HEK293 (cell line): ENCODE measurements at regions not wholly inside any gene's neighbourhood (a gene's known extent, or its start where the extent isn't known, plus 50 kb on each side); places are given as distances from the start of the nearest gene placed in this dataset.

Experiments
- CTCF ChIA-PET: fragments of 350-600 bp; formaldehyde crosslinking; extraction: SDS; loops from one replicate; lab custom pipeline; 2021; ENCODE audit warnings: antibody characterized with exemption; lab: Yijun Ruan, JAX
- POLR2A ChIA-PET: fragments of 300-600 bp; formaldehyde crosslinking; extraction: SDS; loops from one replicate; lab custom pipeline; 2020; ENCODE audit warnings: antibody characterized with exemption, inconsistent platforms; lab: Yijun Ruan, JAX
- H3K27ac ChIP-seq: fragments of 200-500 bp; sonication (Bioruptor generic); 2 replicates; pipeline ENCODE4 v1.5.1; 2014; ENCODE audit warnings: low read depth, low read length, control low read depth, inconsistent platforms; ENCODE audit errors: extremely low read depth
- H3K36me3 ChIP-seq, 2 experiments: fragments of 200-500 bp in 1 of 2; sonication (Bioruptor generic) in 1 of 2; 1 replicate in 1 of 2; 2 replicates in 1 of 2; pipeline ENCODE4 v1.5.1; 2014 to 2017; ENCODE audit warnings: inconsistent platforms in 2 of 2, low read length in 2 of 2; ENCODE audit not compliant: control insufficient read depth in 2 of 2, insufficient read depth in 1 of 2
- H3K4me1 ChIP-seq: fragments of 200-500 bp; sonication (Bioruptor generic); 2 replicates; pipeline ENCODE4 v1.5.1; 2014; ENCODE audit warnings: mild to moderate bottlenecking, low read length, inconsistent platforms; ENCODE audit not compliant: control insufficient read depth, insufficient read depth
- H3K4me3 ChIP-seq: 2 replicates; pipeline ENCODE4 v1.5.1; 2011; ENCODE audit warnings: low read depth, mild to moderate bottlenecking, control low read depth, low read length, moderate library complexity
- H3K9me3 ChIP-seq: fragments of 200-500 bp; sonication (Bioruptor generic); 2 replicates; pipeline ENCODE4 v1.5.1; 2014; ENCODE audit warnings: low read depth, low read length, inconsistent platforms; ENCODE audit not compliant: control insufficient read depth, insufficient read depth
- KLF8 ChIP-seq: fragments of 450-650 bp; formaldehyde crosslinking; IDR thresholded peaks from 2 replicates; pipeline ENCODE4 v1.5.1; 2016; ENCODE audit warnings: missing biosample characterization, missing genetic modification characterization
- MYNN ChIP-seq: fragments of 450-650 bp; formaldehyde crosslinking; IDR thresholded peaks from 2 replicates; pipeline ENCODE4 v1.5.1; 2016; ENCODE audit warnings: missing biosample characterization, missing genetic modification characterization, borderline replicate concordance
- ZBTB20 ChIP-seq: fragments of 450-650 bp; formaldehyde crosslinking; IDR thresholded peaks from 2 replicates; pipeline ENCODE4 v1.5.1; 2016; ENCODE audit warnings: missing biosample characterization, missing genetic modification characterization
- ZBTB21 ChIP-seq: fragments of 450-650 bp; formaldehyde crosslinking; IDR thresholded peaks from 2 replicates; pipeline ENCODE4 v1.5.1; 2017; ENCODE audit warnings: missing biosample characterization, missing genetic modification characterization
- ZFP3 ChIP-seq: fragments of 450-650 bp; formaldehyde crosslinking; IDR thresholded peaks from 2 replicates; pipeline ENCODE4 v1.5.1; 2016; ENCODE audit warnings: low read depth, missing biosample characterization, missing genetic modification characterization
- ZNF16 ChIP-seq: fragments of 450-650 bp; formaldehyde crosslinking; IDR thresholded peaks from 2 replicates; pipeline ENCODE4 v1.5.1; 2016; ENCODE audit warnings: low read depth, missing biosample characterization, missing genetic modification characterization
- ZNF274 ChIP-seq, 2 experiments: fragments of 200-500 bp in 1 of 2; fragments of 450-650 bp in 1 of 2; sonication (Bioruptor generic) in 1 of 2; formaldehyde crosslinking in 1 of 2; IDR thresholded peaks; 2 replicates each; pipeline versions ENCODE4 v1.5.1 to v1.6.1; 2014 to 2016; ENCODE audit warnings: borderline replicate concordance in 1 of 2, inconsistent platforms in 1 of 2, low read length in 1 of 2, missing biosample characterization in 1 of 2, missing genetic modification characterization in 1 of 2
- ZNF302 ChIP-seq: fragments of 450-650 bp; formaldehyde crosslinking; IDR thresholded peaks from 2 replicates; pipeline ENCODE4 v1.5.1; 2016; ENCODE audit warnings: missing biosample characterization, missing genetic modification characterization, low read depth
- ZNF366 ChIP-seq: fragments of 450-650 bp; formaldehyde crosslinking; conservative IDR thresholded peaks from 2 replicates; pipeline ENCODE4 v1.5.1; 2016; ENCODE audit warnings: missing biosample characterization, missing genetic modification characterization
- ZNF394 ChIP-seq: fragments of 450-650 bp; formaldehyde crosslinking; IDR thresholded peaks from 2 replicates; pipeline ENCODE4 v1.5.1; 2016; ENCODE audit warnings: missing biosample characterization, missing genetic modification characterization, mild to moderate bottlenecking, moderate library complexity, borderline replicate concordance
- ZNF433 ChIP-seq: fragments of 450-650 bp; formaldehyde crosslinking; IDR thresholded peaks from 2 replicates; pipeline ENCODE4 v1.5.1; 2016; ENCODE audit warnings: missing biosample characterization, missing genetic modification characterization, low read depth
- ZNF529 ChIP-seq: fragments of 450-650 bp; formaldehyde crosslinking; IDR thresholded peaks from 2 replicates; pipeline ENCODE4 v1.5.1; 2017; ENCODE audit warnings: missing genetic modification characterization, missing biosample characterization; ENCODE audit not compliant: insufficient replicate concordance
- ZNF624 ChIP-seq: fragments of 450-650 bp; formaldehyde crosslinking; IDR thresholded peaks from 2 replicates; pipeline ENCODE4 v1.5.1; 2017; ENCODE audit warnings: missing biosample characterization, missing genetic modification characterization
- ZNF629 ChIP-seq: fragments of 450-650 bp; formaldehyde crosslinking; IDR thresholded peaks from 2 replicates; pipeline ENCODE4 v1.5.1; 2017; ENCODE audit warnings: missing biosample characterization, missing genetic modification characterization
- ZNF660 ChIP-seq: fragments of 450-650 bp; IDR thresholded peaks from 2 replicates; pipeline ENCODE4 v1.5.1; 2018; ENCODE audit warnings: missing biosample characterization, mild to moderate bottlenecking, missing genetic modification characterization
- TF ChIP-seq, protein P1 (sequence below): fragments of 450-650 bp; formaldehyde crosslinking; IDR thresholded peaks from 2 replicates; pipeline ENCODE4 v1.5.1; 2017; ENCODE audit warnings: missing biosample characterization, mild to moderate bottlenecking, missing genetic modification characterization, moderate library complexity

DNA sequence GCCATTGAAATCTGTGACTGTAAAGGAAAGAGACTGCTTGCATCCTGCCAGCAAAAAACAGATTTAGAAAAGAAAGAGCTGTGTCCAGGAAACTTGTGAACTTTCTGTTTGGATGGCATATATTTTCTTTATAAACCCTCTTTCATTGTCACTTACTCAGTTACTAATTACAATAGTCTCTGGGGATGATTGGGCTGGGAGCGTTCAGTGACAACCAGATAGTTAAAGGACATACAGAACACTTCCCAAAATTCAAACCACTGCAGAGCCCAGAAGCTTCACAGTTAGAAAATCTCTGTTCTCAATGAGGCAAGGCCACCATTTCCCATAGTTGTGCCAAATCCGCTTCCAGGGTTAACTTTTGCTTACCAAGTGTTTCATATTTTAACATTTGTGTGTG, 98.6 kb upstream of the TAB2 start:
- no peaks in the 10 kb centered on the region for H3K36me3 ChIP-seq
- no peaks in the 10 kb centered on the region for H3K9me3 ChIP-seq
- ChIA-PET CTCF (interaction anchor here (0.7 to 0.8 kb wide), 3 partner anchors 9 to 214 kb away, joined by 3 to 4 read pairs (median 3); no protein-coding TSS in a partner anchor), POLR2A (no interaction called here)
- no peak for TF ChIP-seq ZNF274 (IDR thresholded peaks at IDR 0.05; ENCODE audit: low read length)
- TF ChIP-seq ZNF274 (tag by site-specific recombination; IDR thresholded peaks at IDR 0.05; ENCODE audit: borderline replicate concordance) = no peak
- TF ChIP-seq ZBTB21 = no peak
- TF ChIP-seq, protein P1, sequence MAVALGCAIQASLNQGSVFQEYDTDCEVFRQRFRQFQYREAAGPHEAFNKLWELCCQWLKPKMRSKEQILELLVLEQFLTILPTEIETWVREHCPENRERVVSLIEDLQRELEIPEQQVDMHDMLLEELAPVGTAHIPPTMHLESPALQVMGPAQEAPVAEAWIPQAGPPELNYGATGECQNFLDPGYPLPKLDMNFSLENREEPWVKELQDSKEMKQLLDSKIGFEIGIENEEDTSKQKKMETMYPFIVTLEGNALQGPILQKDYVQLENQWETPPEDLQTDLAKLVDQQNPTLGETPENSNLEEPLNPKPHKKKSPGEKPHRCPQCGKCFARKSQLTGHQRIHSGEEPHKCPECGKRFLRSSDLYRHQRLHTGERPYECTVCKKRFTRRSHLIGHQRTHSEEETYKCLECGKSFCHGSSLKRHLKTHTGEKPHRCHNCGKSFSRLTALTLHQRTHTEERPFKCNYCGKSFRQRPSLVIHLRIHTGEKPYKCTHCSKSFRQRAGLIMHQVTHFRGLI (tag by site-specific recombination) = no peak
- no peak for TF ChIP-seq ZNF394 (tag by site-specific recombination)
- no peak overlapping the region for H3K27ac ChIP-seq
- peaks cover 8% of the 10 kb centered on the region for H3K4me1 ChIP-seq
- H3K4me3 ChIP-seq = no peak overlapping the region

GRCh38 chr6:149220882-149221773, 96.4 kb upstream of the TAB2 start:
- Histone ChIP-seq H3K27ac (no peak overlapping the region), H3K4me3 (no peak overlapping the region), H3K9me3 (no peaks in the 10 kb centered on the region), H3K36me3 (no peaks in the 10 kb centered on the region), H3K4me1 (peaks cover 16% of the 10 kb centered on the region)
- POLR2A ChIA-PET = no interaction called here
- CTCF ChIA-PET = interaction anchor here (0.6 kb wide), 1 partner anchor 635 kb away, joined by 3 read pairs; no protein-coding TSS in a partner anchor
- TF ChIP-seq ZNF433 (tag by site-specific recombination) (no peak), MYNN (tag by site-specific recombination) (0 out of 2 replicates have a peak, but pooled peaks have one; percentile 24), KLF8 (tag by site-specific recombination) (no peak), ZNF366 (no peak), ZNF529 (tag by site-specific recombination) (no peak)

DNA sequence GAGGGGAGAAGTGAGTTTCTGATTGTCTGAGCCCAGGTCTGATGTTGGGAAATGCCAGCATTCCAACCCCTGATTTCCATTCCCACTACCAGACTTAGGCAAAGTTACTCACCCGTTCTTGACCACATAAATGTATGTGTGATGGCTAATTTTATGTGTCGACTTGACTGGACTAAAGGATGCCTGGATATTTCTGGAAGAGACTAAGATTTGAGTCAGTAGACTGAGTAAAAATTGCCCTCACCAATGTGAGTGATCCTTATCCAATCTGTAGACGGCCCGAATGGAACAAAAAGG, 95.8 kb upstream of the TAB2 start:
- Histone ChIP-seq H3K36me3 (no peaks in the 10 kb centered on the region), H3K27ac (no peak overlapping the region), H3K4me1 (peaks cover 16% of the 10 kb centered on the region), H3K4me3 (no peak overlapping the region), H3K9me3 (no peaks in the 10 kb centered on the region)
- TF ChIP-seq ZFP3 (tag by site-specific recombination) (no peak), ZNF629 (tag by site-specific recombination) (no peak), ZNF302 (tag by site-specific recombination) (no peak), ZNF624 (tag by site-specific recombination) (no peak)
- ChIA-PET CTCF (no interaction called here), POLR2A (no interaction called here)

DNA sequence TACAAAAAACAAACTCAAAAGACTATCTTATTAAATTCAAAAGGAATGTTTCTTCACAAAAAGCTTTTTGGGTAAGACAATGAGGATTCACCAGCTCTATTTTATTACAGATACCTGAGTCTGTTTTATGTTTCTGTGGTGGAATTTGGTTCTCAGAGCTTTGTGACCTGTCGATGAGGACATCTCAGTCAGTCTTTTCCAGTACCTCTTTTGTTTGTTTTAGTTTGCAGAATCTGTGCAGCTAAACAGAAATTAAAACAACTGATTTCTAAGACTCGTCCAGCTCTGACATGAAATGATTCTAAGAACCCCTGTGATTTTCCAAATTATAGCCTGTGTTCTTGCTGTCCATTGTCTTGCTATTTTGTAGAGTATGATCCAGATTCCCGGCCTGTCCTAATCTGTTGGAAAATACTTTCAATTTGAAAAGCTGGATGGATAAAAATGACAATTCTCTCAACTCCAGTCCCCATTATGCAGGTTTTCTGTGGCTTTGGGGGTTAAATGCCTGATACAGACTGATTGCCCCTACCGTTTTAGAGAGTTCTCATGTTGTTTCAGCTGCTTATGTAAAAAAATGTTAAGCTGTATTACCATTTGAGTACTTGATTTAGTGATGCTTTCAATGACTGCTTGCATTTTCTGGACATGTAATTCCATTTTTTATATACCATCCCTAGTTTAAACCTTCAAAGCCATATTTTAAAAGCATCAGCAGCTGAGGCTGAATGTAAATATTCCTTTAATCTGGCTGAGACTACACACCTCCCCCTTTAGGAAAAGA, 94.2 kb upstream of the TAB2 start:
- CTCF ChIA-PET = interaction anchor here (0.5 to 1.1 kb wide), 6 partner anchors 70 to 291 kb away, joined by 3 to 6 read pairs (median 4); no protein-coding TSS in a partner anchor
- Histone ChIP-seq H3K36me3 (no peaks in the 10 kb centered on the region), H3K27ac (no peak overlapping the region), H3K4me3 (no peak overlapping the region), H3K9me3 (no peaks in the 10 kb centered on the region), H3K4me1 (peaks cover 16% of the 10 kb centered on the region)
- no peak for TF ChIP-seq ZNF16 (tag by site-specific recombination)
- TF ChIP-seq ZNF660 = peak; percentile 42; the same call in 1 of the 2 replicates
- peak; percentile 51; the same call in 1 of the 2 replicates for TF ChIP-seq ZBTB20
- POLR2A ChIA-PET = interaction anchor here (0.5 to 0.7 kb wide), 2 partner anchors 193 to 495 kb away, joined by 3 read pairs; no protein-coding TSS in a partner anchor
